ENCODE measurements at regions not wholly inside any gene's neighbourhood (a gene's known extent, or its start where the extent isn't known, plus 50 kb on each side); places are given as distances from the start of the nearest gene placed in this dataset.

- Mint-ChIP-seq H3K4me1 (peaks cover 24% of the 10 kb centered on the region), H3K27ac (peak overlapping the region; percentile 81), H3K9me3 (no peaks in the 10 kb centered on the region), H3K4me3 (no peak overlapping the region), H3K36me3 (no peaks in the 10 kb centered on the region), H3K27me3 (ENCODE audit: low read depth) (no peaks in the 10 kb centered on the region)
- TF ChIP-seq, protein P1, sequence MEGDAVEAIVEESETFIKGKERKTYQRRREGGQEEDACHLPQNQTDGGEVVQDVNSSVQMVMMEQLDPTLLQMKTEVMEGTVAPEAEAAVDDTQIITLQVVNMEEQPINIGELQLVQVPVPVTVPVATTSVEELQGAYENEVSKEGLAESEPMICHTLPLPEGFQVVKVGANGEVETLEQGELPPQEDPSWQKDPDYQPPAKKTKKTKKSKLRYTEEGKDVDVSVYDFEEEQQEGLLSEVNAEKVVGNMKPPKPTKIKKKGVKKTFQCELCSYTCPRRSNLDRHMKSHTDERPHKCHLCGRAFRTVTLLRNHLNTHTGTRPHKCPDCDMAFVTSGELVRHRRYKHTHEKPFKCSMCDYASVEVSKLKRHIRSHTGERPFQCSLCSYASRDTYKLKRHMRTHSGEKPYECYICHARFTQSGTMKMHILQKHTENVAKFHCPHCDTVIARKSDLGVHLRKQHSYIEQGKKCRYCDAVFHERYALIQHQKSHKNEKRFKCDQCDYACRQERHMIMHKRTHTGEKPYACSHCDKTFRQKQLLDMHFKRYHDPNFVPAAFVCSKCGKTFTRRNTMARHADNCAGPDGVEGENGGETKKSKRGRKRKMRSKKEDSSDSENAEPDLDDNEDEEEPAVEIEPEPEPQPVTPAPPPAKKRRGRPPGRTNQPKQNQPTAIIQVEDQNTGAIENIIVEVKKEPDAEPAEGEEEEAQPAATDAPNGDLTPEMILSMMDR (IDR thresholded peaks at IDR 0.05; ENCODE audit: unreplicated experiment): no peak
- peak; percentile 25 to 50 for DNase-seq (ENCODE audit: low spot score in 2 of 2, unreplicated experiment in 2 of 2)
These were observed 348.4 kb upstream of the FTMT start for GRCh38 chr5:121503111-121503840.

DNA sequence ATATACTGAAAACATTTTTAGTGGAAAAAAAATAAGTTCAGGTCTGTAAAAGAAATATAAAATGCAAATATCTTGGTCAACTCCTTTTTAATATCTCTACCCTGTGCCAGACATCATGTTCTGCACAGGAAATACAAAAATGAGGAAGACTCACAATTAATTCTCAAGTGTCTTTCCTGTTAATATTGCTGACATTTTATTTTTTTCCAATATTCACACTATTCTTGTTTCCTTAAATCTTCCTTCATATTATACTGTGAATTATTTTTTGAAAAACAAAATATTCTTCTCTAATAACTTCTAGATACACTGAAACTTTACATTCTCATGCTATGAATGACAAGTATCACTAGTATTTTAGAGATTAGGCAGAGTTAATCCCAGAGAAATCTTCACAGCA lies 334.7 kb upstream of the FTMT start:
- Mint-ChIP-seq H3K4me1 (peaks cover 2% of the 10 kb centered on the region), H3K27me3 (ENCODE audit: low read depth) (no peaks in the 10 kb centered on the region), H3K27ac (no peak overlapping the region), H3K36me3 (no peaks in the 10 kb centered on the region), H3K4me3 (no peak overlapping the region), H3K9me3 (peaks cover 14% of the 10 kb centered on the region)
- TF ChIP-seq, protein P1 (IDR thresholded peaks at IDR 0.05; ENCODE audit: unreplicated experiment): no peak
- no peak for DNase-seq (ENCODE audit: low spot score in 2 of 2, unreplicated experiment in 2 of 2)

GRCh38 chr5:121525706-121526105 lies 326.0 kb upstream of the FTMT start:
- Mint-ChIP-seq H3K4me3 (no peak overlapping the region), H3K36me3 (no peaks in the 10 kb centered on the region), H3K4me1 (no peaks in the 10 kb centered on the region), H3K27ac (no peak overlapping the region), H3K27me3 (ENCODE audit: low read depth) (no peaks in the 10 kb centered on the region), H3K9me3 (peaks cover 40% of the 10 kb centered on the region)
- TF ChIP-seq, protein P1 (IDR thresholded peaks at IDR 0.05; ENCODE audit: unreplicated experiment): no peak
- no peak for DNase-seq (ENCODE audit: low spot score in 2 of 2, unreplicated experiment in 2 of 2)

- no peaks in the 10 kb centered on the region for H3K4me1 Mint-ChIP-seq
- H3K9me3 Mint-ChIP-seq: peaks cover 40% of the 10 kb centered on the region
- H3K27ac Mint-ChIP-seq: no peak overlapping the region
- no peak for DNase-seq (ENCODE audit: low spot score in 2 of 2, unreplicated experiment in 2 of 2)
- TF ChIP-seq, protein P1 (IDR thresholded peaks at IDR 0.05; ENCODE audit: unreplicated experiment): no peak
- H3K27me3 Mint-ChIP-seq (ENCODE audit: low read depth): no peaks in the 10 kb centered on the region
- H3K36me3 Mint-ChIP-seq: no peaks in the 10 kb centered on the region
- no peak overlapping the region for H3K4me3 Mint-ChIP-seq
These were observed 324.8 kb upstream of the FTMT start for GRCh38 chr5:121526908-121527307.

DNA sequence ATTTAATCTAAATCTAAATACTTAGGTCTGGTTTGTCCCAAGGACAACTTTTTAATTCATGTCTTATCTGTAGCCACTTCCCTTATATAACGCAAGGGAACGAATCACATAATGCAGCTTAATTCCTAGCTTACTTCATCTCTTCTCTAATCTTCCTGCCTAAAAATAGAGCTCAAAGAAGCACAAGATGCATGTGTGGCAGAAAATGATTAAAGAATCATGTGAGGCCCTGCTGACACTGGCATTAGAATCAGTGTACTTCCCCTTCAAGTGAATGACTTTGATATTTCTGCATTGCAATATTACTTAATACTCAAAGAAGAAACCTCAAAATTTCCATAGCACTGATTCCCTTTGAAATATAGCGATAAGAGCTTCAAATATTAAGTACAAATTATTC lies 317.9 kb upstream of the FTMT start:
- TF ChIP-seq, protein P1 (IDR thresholded peaks at IDR 0.05; ENCODE audit: unreplicated experiment): no peak
- H3K4me1 Mint-ChIP-seq: peaks cover 7% of the 10 kb centered on the region

More for the DNA sequence above, 317.9 kb upstream of the FTMT start:
- peaks cover 3% of the 10 kb centered on the region for H3K27me3 Mint-ChIP-seq (ENCODE audit: low read depth)
- peaks cover 8% of the 10 kb centered on the region for H3K9me3 Mint-ChIP-seq
- no peak for DNase-seq (ENCODE audit: low spot score in 2 of 2, unreplicated experiment in 2 of 2)
- H3K27ac Mint-ChIP-seq: no peak overlapping the region
- H3K36me3 Mint-ChIP-seq: no peaks in the 10 kb centered on the region
- H3K4me3 Mint-ChIP-seq: no peak overlapping the region

All from mesothelial cell of epicardium (in vitro differentiated cells).